Neural progenitor cell (in vitro differentiated cells): ENCODE measurements at regions not wholly inside any gene's neighbourhood (a gene's known extent, or its start where the extent isn't known, plus 50 kb on each side); places are given as distances from the start of the nearest gene placed in this dataset.

ENCODE experiments used
- DNase-seq: peaks from one replicate; pipeline ENCODE4 v3.0.0-alpha.2; 2016; ENCODE audit warnings: low spot score
- H2AFZ ChIP-seq: fragments of 200-600 bp; sonication (generic); replicated peaks from 2 replicates; pipeline ENCODE4 v1.6.1; 2016; ENCODE audit warnings: antibody characterized with exemption
- H3F3A ChIP-seq: fragments of 200-600 bp; sonication (generic); 2 replicates; pipeline ENCODE4 v1.6.1; 2016; ENCODE audit warnings: antibody characterized with exemption, low read depth
- H3K27ac ChIP-seq: fragments of 200-600 bp; sonication (generic); 2 replicates; pipeline ENCODE4 v1.5.1; 2016; ENCODE audit warnings: mild to moderate bottlenecking
- H3K27me3 ChIP-seq: fragments of 200-600 bp; sonication (generic); 2 replicates; pipeline ENCODE4 v1.6.1; 2016; ENCODE audit warnings: mild to moderate bottlenecking, moderate library complexity
- H3K36me3 ChIP-seq: fragments of 200-600 bp; sonication (generic); 2 replicates; pipeline ENCODE4 v1.5.1; 2016
- H3K4me1 ChIP-seq: fragments of 200-600 bp; sonication (generic); 2 replicates; pipeline ENCODE4 v1.6.1; 2016; ENCODE audit warnings: mixed run types
- H3K4me2 ChIP-seq: fragments of 200-600 bp; sonication (generic); 2 replicates; pipeline ENCODE4 v1.6.1; 2016
- H3K4me3 ChIP-seq: fragments of 200-600 bp; sonication (generic); 2 replicates; pipeline ENCODE4 v1.5.1; 2016
- H3K79me2 ChIP-seq: fragments of 200-600 bp; sonication (generic); 2 replicates; pipeline ENCODE4 v1.6.1; 2016; ENCODE audit warnings: low read depth
- H3K9ac ChIP-seq: fragments of 200-600 bp; sonication (generic); 2 replicates; pipeline ENCODE4 v1.6.1; 2016
- H3K9me3 ChIP-seq: fragments of 200-600 bp; sonication (generic); 2 replicates; pipeline ENCODE4 v1.5.1; 2016; ENCODE audit warnings: low read depth
- H4K20me1 ChIP-seq: fragments of 200-600 bp; sonication (generic); 2 replicates; pipeline ENCODE4 v1.6.1; 2016; ENCODE audit warnings: low read depth
- H3K27ac Mint-ChIP-seq: 3 replicates; pipeline ENCODE4 v1.8.0; 2021; ENCODE audit warnings: mixed read lengths
- H3K27me3 Mint-ChIP-seq: 2 replicates; pipeline ENCODE4 v1.8.0; 2022; ENCODE audit warnings: low read depth, mild to moderate bottlenecking, inconsistent platforms, moderate library complexity, mixed read lengths; ENCODE audit not compliant: insufficient read depth
- H3K36me3 Mint-ChIP-seq: 3 replicates; pipeline ENCODE4 v1.8.0; 2021; ENCODE audit warnings: mixed read lengths
- H3K4me1 Mint-ChIP-seq: 3 replicates; pipeline ENCODE4 v1.8.0; 2021; ENCODE audit warnings: mixed read lengths
- H3K4me3 Mint-ChIP-seq: 3 replicates; pipeline ENCODE4 v1.8.0; 2021; ENCODE audit warnings: mild to moderate bottlenecking, moderate library complexity, mixed read lengths
- H3K9me3 Mint-ChIP-seq: 3 replicates; pipeline ENCODE4 v1.8.0; 2020; ENCODE audit warnings: mixed read lengths
- CTCF ChIP-seq: fragments of 200-600 bp; sonication (generic); IDR thresholded peaks from 2 replicates; pipeline ENCODE4 v1.5.1; 2017; ENCODE audit warnings: antibody characterized with exemption, mild to moderate bottlenecking
- EZH2 ChIP-seq: fragments of 200-600 bp; sonication (generic); IDR thresholded peaks from 2 replicates; pipeline ENCODE4 v1.6.1; 2017; ENCODE audit warnings: antibody characterized with exemption, mild to moderate bottlenecking, moderate library complexity
- EZH2phosphoT487 ChIP-seq: fragments of 200-600 bp; sonication (generic); IDR thresholded peaks from 2 replicates; pipeline ENCODE4 v1.6.1; 2017; ENCODE audit warnings: antibody characterized with exemption

- no peak overlapping the region for H3K4me3 Mint-ChIP-seq
Observed at GRCh38 chr14:97275276-97275675, 478.1 kb downstream of the VRK1 start.

GRCh38 chr14:97276573-97276972 is 479.4 kb downstream of the VRK1 start:
- TF ChIP-seq EZH2phosphoT487 (no peak), CTCF (no peak), EZH2 (no peak)
- Mint-ChIP-seq H3K4me3 (no peak overlapping the region), H3K36me3 (no peaks in the 10 kb centered on the region), H3K9me3 (no peaks in the 10 kb centered on the region), H3K27ac (peak overlapping the region; percentile 4), H3K27me3 (peaks cover 5% of the 10 kb centered on the region), H3K4me1 (peaks cover 42% of the 10 kb centered on the region)
- no peaks in the 10 kb centered on the region for H3K79me2 ChIP-seq
- no peak overlapping the region for H3K9ac ChIP-seq
- peaks cover 9% of the 10 kb centered on the region for H3F3A ChIP-seq
- no peak for DNase-seq
- H2AFZ ChIP-seq, result no peak overlapping the region
- no peak overlapping the region for H3K4me3 ChIP-seq
- H3K27ac ChIP-seq, result no peak overlapping the region
- H3K9me3 ChIP-seq, result no peaks in the 10 kb centered on the region
- H3K4me1 ChIP-seq, result peaks cover 13% of the 10 kb centered on the region
- H4K20me1 ChIP-seq, result no peaks in the 10 kb centered on the region
- H3K36me3 ChIP-seq, result no peaks in the 10 kb centered on the region
- H3K4me2 ChIP-seq, result no peak overlapping the region
- no peaks in the 10 kb centered on the region for H3K27me3 ChIP-seq

More at GRCh38 chr14:97275276-97275675, 478.1 kb downstream of the VRK1 start:
- Histone ChIP-seq H3K79me2 (no peaks in the 10 kb centered on the region), H3F3A (peaks cover 9% of the 10 kb centered on the region), H3K27ac (no peak overlapping the region), H3K9ac (no peak overlapping the region), H4K20me1 (no peaks in the 10 kb centered on the region), H3K9me3 (no peaks in the 10 kb centered on the region), H3K4me2 (no peak overlapping the region), H3K36me3 (no peaks in the 10 kb centered on the region), H3K4me3 (no peak overlapping the region), H2AFZ (no peak overlapping the region), H3K4me1 (peaks cover 13% of the 10 kb centered on the region), H3K27me3 (no peaks in the 10 kb centered on the region)
- H3K27ac Mint-ChIP-seq, result no peak overlapping the region
- no peak for TF ChIP-seq EZH2
- no peak for TF ChIP-seq CTCF
- TF ChIP-seq EZH2phosphoT487, result no peak
- no peaks in the 10 kb centered on the region for H3K36me3 Mint-ChIP-seq
- DNase-seq, result no peak
- H3K27me3 Mint-ChIP-seq, result peaks cover 5% of the 10 kb centered on the region
- H3K4me1 Mint-ChIP-seq, result peaks cover 43% of the 10 kb centered on the region
- H3K9me3 Mint-ChIP-seq, result no peaks in the 10 kb centered on the region

GRCh38 chr14:97277711-97278110 is 480.5 kb downstream of the VRK1 start:
- Histone ChIP-seq H3K4me3 (no peak overlapping the region), H3K79me2 (no peaks in the 10 kb centered on the region), H2AFZ (peak overlapping the region; percentile 96), H3K27ac (no peak overlapping the region), H3F3A (peaks cover 9% of the 10 kb centered on the region), H3K4me1 (peaks cover 13% of the 10 kb centered on the region), H3K36me3 (no peaks in the 10 kb centered on the region), H3K27me3 (no peaks in the 10 kb centered on the region), H3K9ac (no peak overlapping the region), H3K9me3 (no peaks in the 10 kb centered on the region), H4K20me1 (no peaks in the 10 kb centered on the region), H3K4me2 (peak overlapping the region; percentile 52)
- H3K4me3 Mint-ChIP-seq, result no peak overlapping the region
- DNase-seq, result peak; percentile 88
- peaks cover 5% of the 10 kb centered on the region for H3K27me3 Mint-ChIP-seq
- TF ChIP-seq CTCF (no peak), EZH2phosphoT487 (no peak), EZH2 (no peak)
- H3K9me3 Mint-ChIP-seq, result no peaks in the 10 kb centered on the region
- H3K27ac Mint-ChIP-seq, result no peak overlapping the region
- H3K4me1 Mint-ChIP-seq, result peaks cover 37% of the 10 kb centered on the region
- no peaks in the 10 kb centered on the region for H3K36me3 Mint-ChIP-seq
